ENCODE measurements at regions not wholly inside any gene's neighbourhood (a gene's known extent, or its start where the extent isn't known, plus 50 kb on each side); places are given as distances from the start of the nearest gene placed in this dataset.

- TF ChIP-seq CTCF (IDR thresholded peaks at IDR 0.05; ENCODE audit: poor library complexity, severe bottlenecking) (no peak), EP300 (conservative IDR thresholded peaks at IDR 0.05; ENCODE audit: poor library complexity, severe bottlenecking) (no peak), POLR2AphosphoS5 (IDR thresholded peaks at IDR 0.05) (no peak), SMC3 (conservative IDR thresholded peaks at IDR 0.05; ENCODE audit: poor library complexity) (no peak), TAF1 (IDR thresholded peaks at IDR 0.05; ENCODE audit: low read depth) (no peak), EZH2 (IDR thresholded peaks at IDR 0.05; ENCODE audit: borderline replicate concordance, insufficient read depth, low read length, poor library complexity, severe bottlenecking) (no peak), REST (IDR thresholded peaks at IDR 0.05; ENCODE audit: borderline replicate concordance) (no peak)
Measured at GRCh38 chr1:164363980-164364379, 195.0 kb upstream of the PBX1 start.

Data from neural cell (in vitro differentiated cells).